H1 (cell line): ENCODE measurements at regions not wholly inside any gene's neighbourhood (a gene's known extent, or its start where the extent isn't known, plus 50 kb on each side); places are given as distances from the start of the nearest gene placed in this dataset.

Experiments used
- CHD7 ChIP-seq: fragments of 300-600 bp; sonication (generic); IDR thresholded peaks from 2 replicates; pipeline ENCODE4 v1.7.1; 2012; ENCODE audit warnings: low read length, moderate library complexity, mild to moderate bottlenecking, inconsistent platforms; ENCODE audit not compliant: insufficient replicate concordance
- GABPA ChIP-seq: IDR thresholded peaks from 2 replicates; pipeline ENCODE4 v1.6.1; 2011; ENCODE audit warnings: mild to moderate bottlenecking, low read length, moderate library complexity, borderline replicate concordance; ENCODE audit not compliant: insufficient read depth
- JUND ChIP-seq: IDR thresholded peaks from 2 replicates; pipeline ENCODE4 v1.6.1; 2011; ENCODE audit warnings: mild to moderate bottlenecking, improper control_type of control experiment, low read length
- MAFK ChIP-seq: IDR thresholded peaks from 2 replicates; pipeline ENCODE4 v1.6.1; 2012; ENCODE audit warnings: low read depth, mild to moderate bottlenecking, improper control_type of control experiment, low read length
- NANOG ChIP-seq: IDR thresholded peaks from 2 replicates; pipeline ENCODE4 v1.6.1; 2011; ENCODE audit warnings: low read length, low read depth, mild to moderate bottlenecking, inconsistent platforms; ENCODE audit not compliant: insufficient read depth, poor library complexity, severe bottlenecking
- POLR2A ChIP-seq, 2 experiments: IDR thresholded peaks; 1 replicate in 1 of 2; 2 replicates in 1 of 2; pipeline ENCODE4 v1.6.1; 2011; ENCODE audit warnings: low read depth in 2 of 2, low read length in 2 of 2, mild to moderate bottlenecking in 2 of 2; ENCODE audit errors: control extremely low read depth in 1 of 2
- POLR2AphosphoS5 ChIP-seq: IDR thresholded peaks from 2 replicates; pipeline ENCODE4 v1.6.1; 2011; ENCODE audit warnings: low read depth, low read length
- POU5F1 ChIP-seq: IDR thresholded peaks from 2 replicates; pipeline ENCODE4 v1.6.1; 2011; ENCODE audit warnings: low read depth, mild to moderate bottlenecking, low read length, moderate library complexity
- RAD21 ChIP-seq, 2 experiments: IDR thresholded peaks in 1 of 2; conservative IDR thresholded peaks in 1 of 2; 2 replicates each; pipeline ENCODE4 v1.6.1; 2011; ENCODE audit warnings: low read depth in 2 of 2, low read length in 2 of 2, improper control_type of control experiment in 1 of 2, inconsistent platforms in 1 of 2, mild to moderate bottlenecking in 1 of 2, moderate library complexity in 1 of 2
- RXRA ChIP-seq: IDR thresholded peaks from 2 replicates; pipeline ENCODE4 v1.6.1; 2011; ENCODE audit warnings: low read depth, mild to moderate bottlenecking, low read length, moderate library complexity; ENCODE audit not compliant: insufficient read depth
- SIX5 ChIP-seq: IDR thresholded peaks from 2 replicates; pipeline ENCODE4 v1.6.1; 2011; ENCODE audit warnings: mild to moderate bottlenecking, low read depth, low read length
- SRF ChIP-seq: IDR thresholded peaks from 2 replicates; pipeline ENCODE4 v1.6.1; 2011; ENCODE audit warnings: mild to moderate bottlenecking, low read depth, low read length, moderate library complexity
- ZNF274 ChIP-seq: IDR thresholded peaks from 2 replicates; pipeline ENCODE4 v1.7.0; 2012; ENCODE audit warnings: low read length, borderline replicate concordance; ENCODE audit errors: extremely low read depth

GRCh38 chr7:113799896-113800295 is 118.9 kb downstream of the PPP1R3A start (continued):
- TF ChIP-seq CHD7 (no peak), RAD21 (IDR thresholded peaks at IDR 0.05 in 1 of 2, conservative IDR thresholded peaks at IDR 0.05 in 1 of 2; ENCODE audit: low read depth in 2 of 2, low read length in 2 of 2) (no peak), GABPA (no peak), POLR2AphosphoS5 (no peak), ZNF274 (no peak), MAFK (no peak), RXRA (no peak), POLR2A (IDR thresholded peaks at IDR 0.05; ENCODE audit: control extremely low read depth in 1 of 2, low read depth in 2 of 2, low read length in 2 of 2) (no peak), POU5F1 (no peak), SIX5 (no peak), JUND (no peak), NANOG (no peak), SRF (no peak)
- TF ChIP-seq, all 59 proteins: peak for 0
